ENCODE measurements at regions not wholly inside any gene's neighbourhood (a gene's known extent, or its start where the extent isn't known, plus 50 kb on each side); places are given as distances from the start of the nearest gene placed in this dataset.

DNA sequence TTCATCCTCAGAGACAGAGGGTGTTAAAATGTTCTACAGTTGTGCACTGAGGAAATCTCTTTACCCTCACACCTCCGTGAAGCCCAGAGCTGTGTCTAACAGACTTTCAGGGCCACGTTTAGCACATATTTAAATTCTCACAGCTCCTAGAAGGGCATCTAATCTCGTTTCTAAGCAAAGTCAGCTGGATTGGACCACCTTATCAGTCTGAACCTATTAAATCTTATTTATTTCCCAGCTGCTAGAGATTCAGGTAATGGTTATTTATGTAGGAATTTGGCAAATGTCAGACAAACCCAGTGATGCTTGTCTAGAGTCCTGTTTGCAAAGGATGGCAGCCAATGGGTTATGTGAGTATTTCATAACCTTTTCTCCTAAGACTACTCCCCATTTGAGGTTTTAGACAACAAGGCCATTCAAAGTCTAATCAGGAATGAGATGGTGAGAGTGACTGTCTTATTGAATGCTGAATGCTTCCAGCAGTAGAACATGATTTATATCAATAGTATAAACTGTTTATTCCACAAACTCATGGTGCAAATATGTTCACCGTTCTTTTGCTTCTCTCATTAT lies 54.8 kb upstream of the EXOC4 start:
- CTCF ChIA-PET, result no interaction called here
- DNase-seq (ENCODE audit: low read depth, low spot score), result no peak
- TF ChIP-seq CTCF (IDR thresholded peaks at IDR 0.05; ENCODE audit: low read depth, low read length), result no peak
- Histone ChIP-seq H3K27me3 (ENCODE audit: control insufficient read depth, insufficient read depth, low read length) (peaks cover 3% of the 10 kb centered on the region), H3K4me3 (ENCODE audit: low read depth, low read length) (no peak overlapping the region), H3K27ac (ENCODE audit: low read depth, low read length) (no peak overlapping the region), H3K9me3 (ENCODE audit: control insufficient read depth, insufficient read depth, low read length) (peaks cover 6% of the 10 kb centered on the region; the same call in 1 of the 2 replicates)
- POLR2A ChIA-PET, result no interaction called here

GRCh38 chr7:133199831-133200230 lies 53.0 kb upstream of the EXOC4 start:
- Histone ChIP-seq H3K9me3 (ENCODE audit: control insufficient read depth, insufficient read depth, low read length) (no peaks in the 10 kb centered on the region), H3K27me3 (ENCODE audit: control insufficient read depth, insufficient read depth, low read length) (peaks cover 3% of the 10 kb centered on the region), H3K4me3 (ENCODE audit: low read depth, low read length) (no peak overlapping the region), H3K27ac (ENCODE audit: low read depth, low read length) (no peak overlapping the region)
- POLR2A ChIA-PET, result no interaction called here
- no peak for TF ChIP-seq CTCF (IDR thresholded peaks at IDR 0.05; ENCODE audit: low read depth, low read length)
- DNase-seq (ENCODE audit: low read depth, low spot score), result no peak
- CTCF ChIA-PET, result interaction anchor here (0.7 to 1.5 kb wide), 2 partner anchors 235 to 619 kb away, joined by 3 read pairs; no protein-coding TSS in a partner anchor

DNA sequence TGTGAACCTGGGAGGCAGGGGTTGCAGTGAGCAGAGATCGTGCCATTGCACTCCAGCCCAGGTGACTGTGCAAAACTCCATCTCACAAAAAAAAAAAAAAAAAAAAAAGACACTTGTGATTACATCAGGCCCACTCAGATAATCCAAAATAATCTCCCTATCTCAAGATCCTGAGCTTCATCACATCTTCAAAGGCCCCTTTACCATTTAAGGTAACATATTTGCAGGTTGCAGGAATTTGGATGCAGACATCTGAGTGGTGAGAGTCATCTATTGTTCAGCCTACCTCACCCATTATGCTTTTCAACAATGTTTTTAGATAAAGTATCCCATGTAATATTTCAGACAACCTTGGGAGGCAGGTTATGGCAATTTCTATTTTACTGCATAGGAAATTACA lies 51.4 kb upstream of the EXOC4 start:
- no peak for TF ChIP-seq CTCF (IDR thresholded peaks at IDR 0.05; ENCODE audit: low read depth, low read length)
- Histone ChIP-seq H3K9me3 (ENCODE audit: control insufficient read depth, insufficient read depth, low read length) (no peaks in the 10 kb centered on the region), H3K27me3 (ENCODE audit: control insufficient read depth, insufficient read depth, low read length) (peaks cover 3% of the 10 kb centered on the region), H3K4me3 (ENCODE audit: low read depth, low read length) (no peak overlapping the region), H3K27ac (ENCODE audit: low read depth, low read length) (no peak overlapping the region)
- no peak for DNase-seq (ENCODE audit: low read depth, low spot score)
- ChIA-PET POLR2A (no interaction called here), CTCF (no interaction called here)

DNA sequence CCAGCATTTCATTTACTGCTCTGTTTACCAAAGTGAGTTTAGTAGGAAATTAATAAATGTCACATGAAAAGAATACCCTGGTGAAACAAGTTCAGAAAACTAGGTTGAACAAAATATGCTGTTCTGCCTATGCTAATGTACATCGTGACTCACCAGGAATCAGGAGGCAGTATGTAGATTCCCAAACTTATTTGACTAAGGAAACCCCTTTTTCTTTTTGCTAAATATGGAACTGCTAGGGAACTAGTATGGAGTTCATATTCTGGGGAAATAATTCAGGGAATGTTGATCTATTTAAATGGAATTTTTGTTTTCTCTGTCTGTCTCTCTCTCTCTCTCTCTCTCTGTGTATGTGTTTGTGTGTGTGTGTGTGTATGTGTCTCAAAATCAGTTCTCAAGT lies 49.9 kb upstream of the EXOC4 start:
- ChIA-PET CTCF (no interaction called here), POLR2A (no interaction called here)
- Histone ChIP-seq H3K9me3 (ENCODE audit: control insufficient read depth, insufficient read depth, low read length) (no peaks in the 10 kb centered on the region), H3K27ac (ENCODE audit: low read depth, low read length) (no peak overlapping the region), H3K27me3 (ENCODE audit: control insufficient read depth, insufficient read depth, low read length) (peaks cover 3% of the 10 kb centered on the region), H3K4me3 (ENCODE audit: low read depth, low read length) (no peak overlapping the region)
- no peak for DNase-seq (ENCODE audit: low read depth, low spot score)
- TF ChIP-seq CTCF (IDR thresholded peaks at IDR 0.05; ENCODE audit: low read depth, low read length), result no peak

All from AG04450 (cell line).